Astrocyte of the spinal cord (primary cell): ENCODE measurements at regions not wholly inside any gene's neighbourhood (a gene's known extent, or its start where the extent isn't known, plus 50 kb on each side); places are given as distances from the start of the nearest gene placed in this dataset.

Source experiments
- DNase-seq: peaks from one replicate; pipeline ENCODE4 v3.0.0; 2011; ENCODE audit warnings: low read depth, low spot score
- H3K4me3 ChIP-seq: 2 replicates; pipeline ENCODE4 v1.5.1; 2011; ENCODE audit warnings: low read depth, mild to moderate bottlenecking, low read length, moderate library complexity
- CTCF ChIP-seq: IDR thresholded peaks from 2 replicates; pipeline ENCODE4 v1.5.1; 2012; ENCODE audit warnings: low read depth, mild to moderate bottlenecking, low read length, inconsistent platforms
- in situ Hi-C: cut with HindIII; loops from 2 replicates; pipeline ENCODE4 v1.10.0; 2017; ENCODE audit warnings: low sequenced_read_pairs

GRCh38 chr22:27627901-27628300 lies 173.7 kb downstream of the MN1 start:
- DNase-seq = no peak
- no peak overlapping the region for H3K4me3 ChIP-seq
- in situ Hi-C loops = no loop called here
- TF ChIP-seq CTCF = no peak

- in situ Hi-C loops = no loop called here
- no peak overlapping the region for H3K4me3 ChIP-seq
- TF ChIP-seq CTCF = no peak
- no peak for DNase-seq
These were observed 173.2 kb downstream of the MN1 start for GRCh38 chr22:27628341-27628740.

- TF ChIP-seq CTCF = no peak
- DNase-seq = no peak
- in situ Hi-C loops = no loop called here
- H3K4me3 ChIP-seq = no peak overlapping the region
These were observed 172.5 kb downstream of the MN1 start for GRCh38 chr22:27628891-27629631.

GRCh38 chr22:27629908-27630673 lies 171.5 kb downstream of the MN1 start:
- no peak for TF ChIP-seq CTCF
- no peak overlapping the region for H3K4me3 ChIP-seq
- in situ Hi-C loops = no loop called here
- no peak for DNase-seq

GRCh38 chr22:27630754-27631153 lies 170.8 kb downstream of the MN1 start:
- no peak overlapping the region for H3K4me3 ChIP-seq
- DNase-seq = no peak
- in situ Hi-C loops = no loop called here
- no peak for TF ChIP-seq CTCF

- in situ Hi-C loops = no loop called here
- H3K4me3 ChIP-seq = no peak overlapping the region
- no peak for DNase-seq
- TF ChIP-seq CTCF = no peak
These were observed 169.9 kb downstream of the MN1 start for GRCh38 chr22:27631641-27632040.
